Liver (tissue), 8 donors: ENCODE measurements at regions not wholly inside any gene's neighbourhood (a gene's known extent, or its start where the extent isn't known, plus 50 kb on each side); places are given as distances from the start of the nearest gene placed in this dataset.

ENCODE experiments used
- DNase-seq: peaks from one replicate; pipeline ENCODE4 v3.0.0-alpha.2; 2017; ENCODE audit warnings: low spot score
- H3K27ac ChIP-seq, 2 donors: one replicate each; pipeline ENCODE4 v1.7.0; 2013; ENCODE audit warnings: inconsistent platforms in 2 of 2, low read length in 2 of 2, control low read depth in 1 of 2, low read depth in 1 of 2, mild to moderate bottlenecking in 1 of 2
- H3K27me3 ChIP-seq, 4 donors: one replicate each; pipeline versions ENCODE4 v1.6.1 to v1.7.0; 2013; ENCODE audit warnings: low read length in 3 of 4, inconsistent platforms in 1 of 4, mild to moderate bottlenecking in 1 of 4, moderate library complexity in 1 of 4; ENCODE audit not compliant: control insufficient read depth in 4 of 4, insufficient read depth in 4 of 4
- H3K36me3 ChIP-seq, 4 donors: one replicate each; pipeline versions ENCODE4 v1.6.1 to v1.7.0; 2013; ENCODE audit warnings: low read length in 3 of 4, mild to moderate bottlenecking in 3 of 4, low read depth in 1 of 4, moderate library complexity in 1 of 4; ENCODE audit not compliant: control insufficient read depth in 4 of 4, insufficient read depth in 3 of 4
- H3K4me1 ChIP-seq, 4 donors: one replicate each; pipeline versions ENCODE4 v1.6.1 to v1.7.0; 2013; ENCODE audit warnings: low read length in 3 of 4, mild to moderate bottlenecking in 3 of 4, moderate library complexity in 1 of 4; ENCODE audit not compliant: control insufficient read depth in 4 of 4, insufficient read depth in 4 of 4
- H3K4me3 ChIP-seq, 3 donors: one replicate each; pipeline versions ENCODE4 v1.6.1 to v1.7.0; 2013; ENCODE audit warnings: low read length in 3 of 3, control low read depth in 1 of 3, low read depth in 1 of 3, mild to moderate bottlenecking in 1 of 3
- H3K9ac ChIP-seq, 2 donors: one replicate each; pipeline ENCODE4 v1.7.0; 2013; ENCODE audit warnings: low read length in 2 of 2, mild to moderate bottlenecking in 2 of 2, moderate library complexity in 2 of 2, control low read depth in 1 of 2, low read depth in 1 of 2
- H3K9me3 ChIP-seq, 4 donors: one replicate each; pipeline versions ENCODE4 v1.6.1 to v1.7.0; 2013; ENCODE audit warnings: low read length in 3 of 4; ENCODE audit not compliant: control insufficient read depth in 4 of 4
- CTCF ChIP-seq: fragments of 150-350 bp; IDR thresholded peaks from 2 replicates; pipeline ENCODE4 v1.5.1; 2017; ENCODE audit warnings: improper control_type of control experiment, low read depth, low read length; ENCODE audit not compliant: missing input control
- FOXA1 ChIP-seq: IDR thresholded peaks from 2 replicates; pipeline ENCODE4 v1.6.1; 2016; ENCODE audit warnings: antibody characterized with exemption
- FOXA2 ChIP-seq: IDR thresholded peaks from 2 replicates; pipeline ENCODE4 v1.6.1; 2016; ENCODE audit warnings: antibody characterized with exemption
- HNF4A ChIP-seq, 2 donors: conservative IDR thresholded peaks; 2 replicates each; pipeline ENCODE4 v1.6.1; 2016; ENCODE audit warnings: antibody characterized with exemption in 2 of 2, mild to moderate bottlenecking in 2 of 2
- HNF4G ChIP-seq: IDR thresholded peaks from 2 replicates; pipeline ENCODE4 v1.6.1; 2016; ENCODE audit warnings: antibody characterized with exemption
- JUND ChIP-seq, 2 donors: IDR thresholded peaks; 2 replicates each; pipeline ENCODE4 v1.6.1; 2016; ENCODE audit warnings: antibody characterized with exemption in 2 of 2
- MAX ChIP-seq: IDR thresholded peaks from 2 replicates; pipeline ENCODE4 v1.6.1; 2016; ENCODE audit warnings: antibody characterized with exemption
- NR2F2 ChIP-seq: IDR thresholded peaks from 2 replicates; pipeline ENCODE4 v1.6.1; 2016; ENCODE audit warnings: antibody characterized with exemption
- RAD21 ChIP-seq, 2 donors: IDR thresholded peaks; 2 replicates each; pipeline ENCODE4 v1.6.1; 2016; ENCODE audit warnings: antibody characterized with exemption in 2 of 2, mild to moderate bottlenecking in 2 of 2
- RXRA ChIP-seq, 2 donors: IDR thresholded peaks; 2 replicates each; pipeline ENCODE4 v1.6.1; 2017 to 2018; ENCODE audit warnings: antibody characterized with exemption in 2 of 2, mild to moderate bottlenecking in 1 of 2
- SP1 ChIP-seq: IDR thresholded peaks from 2 replicates; pipeline ENCODE4 v1.6.1; 2018; ENCODE audit warnings: antibody characterized with exemption, mild to moderate bottlenecking
- TAF1 ChIP-seq: conservative IDR thresholded peaks from 2 replicates; pipeline ENCODE4 v1.6.1; 2016; ENCODE audit warnings: antibody characterized with exemption, mild to moderate bottlenecking
- ZBTB33 ChIP-seq: IDR thresholded peaks from 2 replicates; pipeline ENCODE4 v1.6.1; 2016; ENCODE audit warnings: antibody characterized with exemption
- whole genome bisulfite sequencing: extraction: QIAGEN DNeasy Blood & Tissue Kit; methylation state at CpG from one replicate; pipeline ENCODE4 v1.1.7; 2013; 5-methylcytosine and 5-hydroxymethylcytosine counted together
- TF ChIP-seq, protein P1 (sequence below): IDR thresholded peaks from 2 replicates; pipeline ENCODE4 v1.6.1; 2016; ENCODE audit warnings: antibody characterized with exemption
- donor health status: healthy.
- donor health status: healthy.
- donor health status: healthy.
- donor health status: healthy.
- donor health status: healthy.

GRCh38 chr5:18252559-18252958 is 618.3 kb downstream of the TAF11L14 start:
- Histone ChIP-seq H3K4me3 (no peak overlapping the region), H3K27me3 (no peaks in the 10 kb centered on the region), H3K36me3 (no peaks in the 10 kb centered on the region), H3K27ac (no peak overlapping the region), H3K4me1 (no peaks in the 10 kb centered on the region), H3K9me3 (peaks cover 0 to 4% (median under 1%) of the 10 kb centered on the region in 4 donors), H3K9ac (no peak overlapping the region)
- 93% methylated on average over 3 of the region's 3 CpGs for WGBS
- TF ChIP-seq FOXA1: no peak
- no peak for TF ChIP-seq HNF4A (conservative IDR thresholded peaks at IDR 0.05)
- TF ChIP-seq HNF4G: no peak
- DNase-seq: no peak

- TF ChIP-seq NR2F2 (no peak), RXRA (IDR thresholded peaks at IDR 0.05) (no peak), HNF4G (no peak), SP1 (no peak), MAX (no peak), CTCF (no peak), RAD21 (IDR thresholded peaks at IDR 0.05) (no peak), HNF4A (conservative IDR thresholded peaks at IDR 0.05) (no peak), ZBTB33 (no peak), FOXA2 (no peak), TAF1 (no peak), JUND (IDR thresholded peaks at IDR 0.05) (no peak)
- TF ChIP-seq, protein P1, sequence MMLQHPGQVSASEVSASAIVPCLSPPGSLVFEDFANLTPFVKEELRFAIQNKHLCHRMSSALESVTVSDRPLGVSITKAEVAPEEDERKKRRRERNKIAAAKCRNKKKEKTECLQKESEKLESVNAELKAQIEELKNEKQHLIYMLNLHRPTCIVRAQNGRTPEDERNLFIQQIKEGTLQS: no peak
- no peaks in the 10 kb centered on the region for H3K27me3 ChIP-seq
- no peak overlapping the region for H3K27ac ChIP-seq
- no peaks in the 10 kb centered on the region for H3K9me3 ChIP-seq
- H3K4me1 ChIP-seq: no peaks in the 10 kb centered on the region
- WGBS: 85% methylated on average over 3 of the region's 3 CpGs
- DNase-seq: no peak
- no peak overlapping the region for H3K9ac ChIP-seq
- H3K36me3 ChIP-seq: no peaks in the 10 kb centered on the region
- H3K4me3 ChIP-seq: no peak overlapping the region
Measured at GRCh38 chr5:18264126-18264882, 630.0 kb downstream of the TAF11L14 start.
